ENCODE measurements at regions not wholly inside any gene's neighbourhood (a gene's known extent, or its start where the extent isn't known, plus 50 kb on each side); places are given as distances from the start of the nearest gene placed in this dataset.

DNA sequence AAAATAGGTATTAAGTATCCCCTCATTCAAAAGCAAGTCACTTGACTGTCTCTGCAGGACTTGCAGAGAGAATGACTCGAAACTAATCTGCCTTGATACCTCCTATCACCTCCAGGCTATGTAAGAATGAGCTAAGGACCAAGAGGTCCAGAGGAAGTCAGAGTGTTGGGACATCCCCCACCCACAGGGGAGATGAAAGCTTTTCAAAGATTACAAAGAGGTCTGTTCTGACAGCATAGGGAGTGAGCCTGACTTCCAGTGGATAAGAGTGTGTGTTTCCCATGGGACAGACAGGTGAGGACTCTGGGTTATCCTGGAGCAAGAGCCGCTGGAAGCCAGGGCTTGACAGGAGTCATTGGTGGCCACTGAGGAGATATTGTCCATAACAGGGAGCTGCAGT lies 85.0 kb upstream of the TACR1 start:
- intact Hi-C loops (cut with micrococcal nuclease), result no loop called here

DNA sequence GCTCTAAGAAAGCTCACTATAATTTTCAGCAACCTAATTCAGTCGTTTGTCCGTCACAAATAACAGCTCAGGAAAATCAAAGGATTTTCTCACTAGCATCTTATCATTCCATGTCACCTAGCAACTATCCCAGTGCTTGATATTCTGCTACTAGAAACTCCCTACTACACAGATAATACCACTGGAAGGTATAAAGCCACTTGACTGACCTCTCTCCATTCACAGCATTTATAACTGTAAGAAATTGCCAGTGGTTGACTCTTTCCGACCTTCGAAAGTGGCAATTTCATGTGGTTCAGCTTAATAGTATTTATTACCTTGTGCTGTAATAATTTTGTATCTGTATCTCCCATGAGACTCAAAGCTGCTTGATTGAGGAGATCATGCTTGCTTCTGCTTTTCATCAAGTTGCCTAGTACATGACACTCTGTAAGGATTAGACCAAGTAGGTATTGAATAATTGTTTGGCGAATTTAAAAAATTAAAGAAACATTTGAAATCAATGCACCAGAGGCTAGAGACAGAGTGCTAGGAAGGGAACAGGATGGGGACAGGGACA lies 79.6 kb upstream of the TACR1 start:
- intact Hi-C loops (cut with micrococcal nuclease), result no loop called here

DNA sequence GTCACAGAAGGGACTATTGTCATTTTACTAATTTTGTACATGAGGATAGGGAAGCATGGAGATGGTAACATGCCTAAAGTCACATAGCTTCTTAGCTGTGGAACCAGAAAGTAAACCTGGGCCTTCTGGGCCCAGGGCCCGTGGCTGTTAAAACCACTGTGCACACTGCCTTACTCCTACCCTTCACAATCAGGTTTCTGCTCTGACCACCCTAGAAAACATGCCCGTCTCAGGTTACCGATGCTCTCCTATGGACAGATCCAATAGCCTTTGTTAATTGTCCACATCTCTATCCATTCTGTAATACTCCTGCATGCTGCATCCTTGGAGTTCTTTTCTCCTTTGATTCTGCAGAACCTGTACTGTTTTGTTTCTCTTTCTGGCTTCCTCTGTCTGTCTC lies 79.0 kb upstream of the TACR1 start:
- intact Hi-C loops (cut with micrococcal nuclease), result no loop called here

DNA sequence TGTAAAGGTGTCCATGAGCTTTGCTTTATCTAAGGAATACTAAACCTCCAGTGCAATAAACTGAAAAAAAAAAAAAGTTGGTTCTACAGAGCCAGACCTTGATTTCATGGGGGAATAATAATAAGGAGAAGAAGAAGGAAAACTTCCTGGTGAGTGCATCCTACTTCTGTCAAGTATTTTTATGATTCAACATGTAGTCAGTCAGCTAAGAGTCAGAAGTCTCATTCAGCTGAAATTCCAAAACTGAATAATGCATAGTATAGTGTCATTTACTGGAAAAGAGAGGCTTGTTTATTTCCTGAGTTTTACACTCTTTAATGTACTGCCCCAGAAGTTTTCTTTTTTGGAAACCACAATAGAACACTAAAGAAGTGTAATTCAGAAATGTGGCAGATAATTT lies 77.8 kb upstream of the TACR1 start:
- intact Hi-C loops (cut with micrococcal nuclease), result no loop called here

DNA sequence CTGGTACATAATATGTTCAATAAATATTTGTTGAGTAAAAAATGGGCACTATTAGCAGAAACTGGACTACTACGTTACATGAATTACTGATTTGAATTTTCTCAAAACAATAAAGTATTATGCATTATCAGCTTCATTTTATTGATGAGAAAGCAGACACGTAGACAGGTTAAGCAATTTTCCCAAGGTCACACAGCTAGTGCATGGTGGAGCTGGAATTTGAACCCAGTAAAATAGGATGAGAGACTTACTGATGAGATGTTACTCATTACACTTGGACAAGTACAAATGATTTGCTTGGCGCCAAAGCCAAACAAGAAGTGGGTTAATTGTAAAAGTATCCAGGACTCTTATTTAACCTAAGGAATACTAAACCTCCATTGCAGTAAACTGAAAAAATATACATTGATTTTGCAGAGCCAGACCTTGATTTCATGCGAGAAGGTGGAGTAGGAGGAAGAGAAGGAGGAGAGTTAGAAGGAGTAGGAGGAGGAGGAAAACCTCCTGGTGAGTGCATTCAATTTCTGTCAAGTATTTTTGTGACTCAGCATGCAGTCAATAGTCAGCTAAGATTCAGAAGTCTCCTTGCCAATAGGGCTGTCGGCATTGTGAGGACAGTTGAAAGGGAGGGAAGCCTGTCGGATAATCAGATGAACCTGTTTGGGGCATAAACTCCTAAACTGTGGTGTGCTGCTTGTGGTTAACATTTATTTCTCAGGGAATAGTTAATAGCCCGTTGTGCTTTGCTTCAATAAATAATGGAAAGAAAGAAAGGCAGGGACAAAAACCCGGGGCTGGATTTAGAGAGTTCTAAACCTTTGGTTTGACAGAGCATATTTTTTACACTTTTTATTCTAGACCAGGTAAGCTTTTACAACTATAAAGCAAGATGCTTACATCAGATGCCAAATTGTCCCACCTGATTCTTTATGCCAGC lies 77.0 kb upstream of the TACR1 start:
- intact Hi-C loops (cut with micrococcal nuclease), result no loop called here

DNA sequence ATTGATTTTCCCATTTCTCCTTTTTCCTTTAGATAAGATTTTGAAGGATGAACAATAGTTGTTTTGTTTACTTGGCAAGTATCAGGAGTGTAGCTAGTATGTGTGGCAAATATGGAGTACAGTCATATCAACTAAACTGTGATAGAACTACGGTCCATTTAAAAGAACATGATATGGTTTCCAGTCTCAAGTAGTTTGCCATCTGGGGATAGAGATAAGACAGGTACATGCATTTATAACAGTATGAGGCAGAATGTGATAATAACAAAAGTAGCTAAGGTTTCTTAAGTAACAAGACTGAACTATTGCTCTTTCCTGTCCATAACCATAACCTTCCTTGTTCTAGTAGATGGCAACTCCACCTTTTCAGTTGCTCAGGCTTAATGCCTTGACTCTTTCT lies 75.6 kb upstream of the TACR1 start:
- intact Hi-C loops (cut with micrococcal nuclease), result no loop called here

DNA sequence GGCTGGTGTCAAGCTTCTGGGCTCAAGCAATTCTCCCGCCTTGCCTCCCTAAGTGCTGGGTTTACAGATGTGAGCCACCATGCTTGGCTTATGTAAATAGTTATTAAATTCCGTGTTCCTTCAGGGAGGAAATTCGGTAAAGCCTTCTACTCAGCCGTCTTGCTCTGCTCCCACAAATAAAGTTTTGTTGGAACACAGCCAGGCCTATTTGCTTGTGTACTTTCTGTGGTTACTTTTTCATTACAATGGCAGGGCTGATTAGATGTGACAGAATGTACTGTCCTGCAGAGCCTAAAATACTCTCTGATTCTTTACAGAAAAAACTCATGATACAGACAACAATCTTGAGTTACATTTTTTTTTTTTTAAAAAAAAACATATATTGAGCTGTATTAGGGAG lies 68.8 kb upstream of the TACR1 start:
- intact Hi-C loops (cut with micrococcal nuclease), result no loop called here

DNA sequence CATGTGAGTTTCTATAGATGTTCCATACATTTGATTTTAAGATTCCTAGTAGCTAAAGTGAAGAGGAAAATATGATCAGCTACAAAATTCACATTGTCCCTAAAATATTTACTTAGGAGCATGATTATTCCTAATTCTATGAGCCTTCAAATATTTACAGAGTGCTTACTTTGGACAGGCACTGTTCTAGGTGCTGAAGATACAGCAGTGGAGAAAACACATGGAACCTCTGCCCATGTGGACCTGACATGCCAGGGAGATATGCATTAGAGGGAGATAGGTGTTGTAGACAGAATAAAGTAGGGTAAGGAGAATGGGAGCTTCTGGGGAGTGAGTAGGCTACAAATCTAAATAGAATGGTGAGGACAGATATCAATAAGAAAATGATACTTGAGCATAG lies 62.6 kb upstream of the TACR1 start:
- intact Hi-C loops (cut with micrococcal nuclease), result no loop called here

DNA sequence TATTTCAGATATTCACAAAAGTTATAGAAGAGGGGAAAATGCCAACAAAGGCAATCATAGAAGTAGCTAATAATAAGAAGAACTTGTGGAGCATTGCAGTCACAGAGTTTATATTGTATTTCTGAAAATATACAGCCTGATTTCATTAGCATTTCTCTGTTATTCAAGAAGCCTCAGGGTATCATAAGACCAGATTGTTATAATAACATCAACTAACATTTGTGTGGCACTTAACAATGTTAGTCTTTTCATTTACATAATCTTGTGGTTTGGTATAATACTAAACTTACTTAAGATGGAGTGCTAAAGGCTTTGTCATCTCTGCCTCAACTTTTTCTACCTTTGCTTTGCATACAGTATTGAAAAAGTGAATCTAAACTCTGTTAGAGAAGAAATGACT lies 61.6 kb upstream of the TACR1 start:
- intact Hi-C loops (cut with micrococcal nuclease), result no loop called here

DNA sequence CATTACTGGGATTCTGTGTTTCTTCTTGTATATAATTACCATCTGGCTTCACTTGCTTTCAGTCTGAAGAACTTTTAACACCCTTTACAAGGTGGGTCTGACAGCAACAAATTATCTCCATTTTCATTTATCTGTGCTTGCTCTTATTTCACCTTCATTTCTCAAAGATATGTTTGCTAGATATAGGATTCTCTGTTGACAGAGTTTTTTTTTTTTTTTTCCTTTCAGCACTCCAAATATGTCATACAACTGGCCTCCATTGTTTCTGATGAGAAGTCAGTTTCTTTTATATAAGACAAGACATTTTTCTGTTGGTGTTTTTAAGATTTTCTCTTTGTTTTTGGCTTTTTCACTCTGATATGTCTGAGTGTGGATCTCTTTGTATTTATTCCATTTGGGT lies 59.3 kb upstream of the TACR1 start:
- intact Hi-C loops (cut with micrococcal nuclease), result no loop called here

DNA sequence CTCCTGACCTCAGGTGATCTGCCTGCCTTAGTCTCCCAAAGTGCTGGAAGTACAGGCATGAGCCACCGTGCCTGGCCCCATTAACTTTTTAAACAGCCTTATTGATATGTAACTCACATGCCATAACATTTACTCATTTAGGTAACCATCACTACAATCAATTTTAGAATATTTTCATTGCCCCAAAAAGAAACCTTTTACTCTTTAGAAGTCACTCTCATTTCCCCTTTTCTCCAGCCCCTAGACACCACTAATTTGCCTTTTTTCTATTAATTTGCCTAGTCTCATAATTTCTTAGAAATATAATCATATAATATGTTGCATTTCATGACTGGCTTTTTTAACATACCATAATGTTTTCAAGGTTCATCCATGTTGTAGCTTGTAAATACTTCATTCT lies 57.2 kb upstream of the TACR1 start:
- intact Hi-C loops (cut with micrococcal nuclease), result no loop called here

DNA sequence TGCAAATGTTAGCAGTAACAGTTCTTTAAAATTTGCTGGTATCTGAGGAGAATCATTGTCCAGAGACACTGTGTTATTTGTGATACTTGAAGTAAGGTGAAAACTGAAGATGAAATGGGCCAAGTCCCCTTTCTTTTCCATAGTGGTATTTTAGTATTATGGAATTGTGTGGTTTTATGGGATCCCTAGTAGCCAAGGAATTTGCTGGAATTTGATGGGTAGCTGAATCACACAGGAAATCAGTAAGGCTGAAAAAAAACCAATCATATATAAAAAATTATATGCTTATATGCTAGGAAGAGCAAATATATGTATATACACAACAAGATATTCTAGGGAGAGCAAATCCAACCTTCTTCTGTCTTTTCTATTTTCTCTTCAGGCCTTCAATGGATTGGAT lies 54.2 kb upstream of the TACR1 start:
- intact Hi-C loops (cut with micrococcal nuclease), result no loop called here

DNA sequence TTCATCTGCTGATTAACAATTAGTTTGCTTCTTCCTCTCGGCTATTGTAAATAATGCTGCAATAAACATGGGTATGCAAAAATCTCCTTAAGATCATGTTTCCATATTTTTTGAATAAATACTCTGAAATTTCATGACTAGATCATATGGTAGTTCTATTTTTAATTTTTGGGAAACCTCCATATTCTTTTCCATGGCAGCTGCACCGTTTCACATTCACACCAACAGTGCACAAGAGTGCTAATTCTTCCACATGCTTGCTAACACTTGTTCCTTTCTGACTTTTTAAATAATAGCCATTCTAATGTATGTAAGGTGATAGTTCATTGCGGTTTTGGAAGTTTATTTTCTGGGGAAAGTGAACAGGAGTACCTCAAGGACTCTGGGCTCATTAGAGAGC lies 52.6 kb upstream of the TACR1 start:
- intact Hi-C loops (cut with micrococcal nuclease), result no loop called here
